ENCODE measurements at regions not wholly inside any gene's neighbourhood (a gene's known extent, or its start where the extent isn't known, plus 50 kb on each side); places are given as distances from the start of the nearest gene placed in this dataset.
"Not testable (repeated sequence)": the region's sequence is repeated elsewhere in the genome, so short reads cannot be mapped to it uniquely, and the experiment has no call there.

DNA sequence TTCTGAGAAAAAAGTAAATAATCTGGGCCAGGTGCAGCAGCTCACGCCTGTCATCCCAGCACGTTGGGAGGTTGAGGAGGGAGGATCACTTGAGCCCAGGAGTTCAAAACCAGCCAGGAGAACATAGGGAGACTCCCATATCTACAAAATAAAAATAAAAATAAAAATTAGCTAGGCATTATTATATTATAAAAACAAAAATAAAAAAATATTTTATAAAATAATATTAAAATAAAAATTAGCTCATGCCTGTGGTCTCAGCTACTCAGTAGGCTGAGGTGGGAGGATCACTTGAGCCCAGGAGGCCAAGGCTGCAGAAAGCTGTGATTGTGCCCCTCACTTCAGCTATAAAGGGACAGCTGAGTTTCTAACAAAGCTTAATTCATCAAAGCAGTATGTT is 362.9 kb downstream of the SMOC2 start:
- in situ Hi-C loops (cut with HindIII; ENCODE audit: low sequenced_read_pairs): no loop called here

DNA sequence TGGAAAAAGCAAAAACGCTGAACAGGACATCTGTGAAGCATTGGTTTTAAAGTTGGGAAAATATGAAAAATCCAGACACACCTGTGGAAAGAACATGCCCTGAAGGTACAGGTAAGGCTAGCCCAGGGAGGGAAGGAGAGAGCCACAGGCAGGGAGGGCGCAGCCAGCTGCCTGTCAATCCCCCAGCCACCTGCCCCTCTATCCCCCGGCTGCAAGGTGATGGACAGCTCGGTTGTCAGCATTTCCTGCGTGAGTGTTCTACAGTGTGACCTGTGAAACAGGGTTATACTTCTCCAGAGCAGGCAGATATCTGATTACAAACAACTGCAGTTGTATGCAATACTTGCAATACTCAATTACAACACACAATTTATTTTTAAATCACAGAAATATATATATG is 358.1 kb downstream of the SMOC2 start:
- in situ Hi-C loops (cut with HindIII; ENCODE audit: low sequenced_read_pairs): no loop called here

DNA sequence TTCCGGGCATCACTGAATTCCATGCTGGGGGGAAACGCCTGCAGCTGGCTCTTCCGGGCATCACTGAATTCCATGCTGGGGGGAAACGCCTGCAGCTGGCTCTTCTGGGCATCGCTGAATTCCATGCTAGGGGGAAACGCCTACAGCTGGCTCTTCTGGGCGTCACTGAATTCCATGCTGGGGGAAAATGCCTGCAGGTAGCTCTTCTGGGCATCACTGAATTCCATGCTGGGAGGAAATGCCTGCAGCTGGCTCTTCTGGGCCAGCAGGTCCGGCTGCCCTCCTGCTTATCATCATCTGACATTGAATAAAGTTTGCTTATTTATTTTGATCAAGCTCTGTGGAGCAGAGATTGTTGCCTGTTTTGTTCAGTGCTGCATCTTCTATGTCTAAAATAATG is 355.1 kb downstream of the SMOC2 start:
- in situ Hi-C loops (cut with HindIII; ENCODE audit: low sequenced_read_pairs): no loop called here

DNA sequence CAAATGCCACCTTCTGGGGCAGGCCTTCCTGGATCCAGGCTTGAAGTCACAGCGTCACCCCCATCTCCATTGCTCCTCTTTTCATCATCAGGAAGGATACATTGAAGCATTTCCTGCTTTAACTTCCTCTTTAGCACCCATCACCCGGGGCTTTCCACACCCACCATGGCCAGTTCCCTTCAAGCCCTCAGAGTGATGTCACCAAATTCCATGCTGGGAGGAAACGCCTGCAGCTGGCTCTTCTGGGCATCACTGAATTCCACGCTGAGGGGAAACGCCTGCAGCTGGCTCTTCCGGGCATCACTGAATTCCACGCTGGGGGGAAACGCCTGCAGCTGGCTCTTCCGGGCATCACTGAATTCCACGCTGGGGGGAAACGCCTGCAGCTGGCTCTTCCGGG is 354.6 kb downstream of the SMOC2 start:
- in situ Hi-C loops (cut with HindIII; ENCODE audit: low sequenced_read_pairs): not testable (repeated sequence)

DNA sequence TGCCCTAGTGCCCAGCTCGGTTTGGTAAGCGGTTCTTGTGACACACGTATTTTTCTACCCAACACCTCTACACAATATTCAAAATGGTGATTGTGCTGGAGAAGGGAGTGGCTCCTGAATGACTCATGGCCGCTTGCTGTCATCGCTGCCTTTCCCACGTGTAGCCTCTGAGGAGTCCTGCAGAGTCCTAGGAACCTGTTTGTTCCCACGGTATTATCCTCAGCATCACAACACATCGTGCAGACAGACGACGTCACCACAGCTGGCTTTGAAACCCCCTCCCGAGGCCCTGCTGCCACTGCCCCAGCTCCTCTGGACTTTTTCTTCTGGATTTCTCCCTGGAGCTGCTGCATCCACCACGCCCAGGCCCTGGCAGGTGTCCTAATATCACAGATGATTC is 353.5 kb downstream of the SMOC2 start:
- in situ Hi-C loops (cut with HindIII; ENCODE audit: low sequenced_read_pairs): no loop called here

DNA sequence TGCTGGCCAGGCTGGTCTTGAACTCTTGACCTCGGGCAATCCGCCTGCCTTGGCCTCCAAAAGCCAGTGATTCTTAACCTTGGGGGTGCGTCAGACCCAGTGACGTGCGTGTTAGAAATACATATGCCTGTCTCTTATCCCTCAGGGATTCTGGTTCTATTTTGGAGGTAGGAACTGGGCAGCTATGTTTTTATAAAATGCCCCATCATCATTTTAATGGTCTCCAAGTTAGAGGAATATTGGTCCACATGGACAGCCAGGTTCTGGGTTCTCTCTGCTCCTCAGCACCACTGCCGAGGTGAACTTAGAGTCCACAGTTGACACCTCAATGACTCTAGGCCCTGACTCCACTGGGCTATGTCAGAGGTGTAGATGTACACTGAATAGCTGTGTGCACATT is 352.7 kb downstream of the SMOC2 start:
- in situ Hi-C loops (cut with HindIII; ENCODE audit: low sequenced_read_pairs): no loop called here

DNA sequence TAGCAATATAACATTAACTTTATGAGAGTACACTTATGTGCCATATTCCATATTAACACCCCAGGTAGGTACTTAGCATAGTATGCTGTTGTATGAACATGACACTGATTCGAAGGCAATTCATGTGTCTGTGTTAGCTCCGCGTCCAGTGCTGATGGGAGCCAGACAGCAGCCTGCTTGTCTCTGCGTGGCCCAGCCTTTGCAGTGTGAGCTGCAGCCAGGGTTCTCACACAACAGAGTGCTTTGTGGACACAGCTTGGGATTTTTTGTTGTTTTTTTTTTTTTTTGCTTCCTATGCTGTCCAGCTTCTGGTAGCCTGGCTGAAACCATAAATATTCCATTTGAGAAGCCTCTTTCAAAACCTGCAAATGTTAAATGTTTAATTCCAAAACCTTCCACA is 350.9 kb downstream of the SMOC2 start:
- in situ Hi-C loops (cut with HindIII; ENCODE audit: low sequenced_read_pairs): no loop called here

DNA sequence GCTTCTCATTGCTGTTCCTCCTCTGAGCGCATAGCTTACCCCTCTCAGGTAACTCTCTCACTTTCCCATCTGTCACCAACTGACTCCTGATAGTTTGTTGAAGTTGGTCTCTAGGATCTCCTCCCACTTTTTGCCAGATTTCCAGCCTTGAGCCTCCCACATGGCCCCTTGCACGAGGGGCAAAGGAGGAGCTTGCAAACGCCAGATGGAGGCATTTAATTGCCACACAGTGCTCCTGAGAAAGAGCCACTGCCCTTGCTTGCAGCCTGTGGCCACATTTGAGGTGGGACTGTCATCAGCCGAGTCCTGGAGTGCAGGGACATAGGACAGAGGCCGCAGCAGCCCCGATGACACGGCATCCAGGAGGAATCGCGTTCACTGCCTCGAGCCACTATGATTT is 348.7 kb downstream of the SMOC2 start:
- in situ Hi-C loops (cut with HindIII; ENCODE audit: low sequenced_read_pairs): no loop called here

DNA sequence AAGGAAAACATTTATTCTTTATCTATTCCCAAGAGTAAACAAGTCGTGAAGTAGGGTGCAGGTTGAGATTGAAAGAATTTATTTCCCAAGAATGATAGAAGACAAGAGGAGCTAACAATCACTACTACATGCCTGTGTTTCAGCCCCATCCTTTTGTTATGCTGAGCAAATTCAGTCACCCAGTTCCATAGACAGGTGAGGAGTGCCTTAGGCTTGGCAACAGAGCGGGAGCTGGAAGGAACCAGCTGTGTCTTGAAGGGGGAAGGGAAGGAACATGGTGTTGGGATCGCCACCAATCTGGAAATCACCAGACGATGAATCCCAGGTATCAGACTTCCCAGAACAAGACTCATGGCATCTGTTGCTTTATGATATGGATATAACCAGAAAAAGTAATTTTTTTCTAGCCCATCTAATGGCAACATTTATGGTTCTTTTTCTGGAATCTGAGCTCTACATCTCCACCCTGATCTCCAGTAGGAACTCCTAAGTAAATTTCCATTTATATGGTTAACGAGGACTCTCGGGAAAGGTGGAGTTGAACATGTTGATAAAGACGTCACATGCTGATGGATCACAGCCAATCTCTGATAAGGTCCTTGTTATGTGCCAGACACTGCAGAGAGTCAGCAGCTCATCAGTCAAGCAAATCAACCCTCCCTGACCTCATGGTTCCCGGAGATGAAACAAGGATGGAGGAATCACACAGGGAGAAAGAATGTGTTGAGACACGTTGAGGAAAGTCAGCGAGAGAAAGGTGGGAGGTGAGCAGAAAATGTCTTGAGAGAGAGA is 344.9 kb downstream of the SMOC2 start:
- in situ Hi-C loops (cut with HindIII; ENCODE audit: low sequenced_read_pairs): no loop called here

DNA sequence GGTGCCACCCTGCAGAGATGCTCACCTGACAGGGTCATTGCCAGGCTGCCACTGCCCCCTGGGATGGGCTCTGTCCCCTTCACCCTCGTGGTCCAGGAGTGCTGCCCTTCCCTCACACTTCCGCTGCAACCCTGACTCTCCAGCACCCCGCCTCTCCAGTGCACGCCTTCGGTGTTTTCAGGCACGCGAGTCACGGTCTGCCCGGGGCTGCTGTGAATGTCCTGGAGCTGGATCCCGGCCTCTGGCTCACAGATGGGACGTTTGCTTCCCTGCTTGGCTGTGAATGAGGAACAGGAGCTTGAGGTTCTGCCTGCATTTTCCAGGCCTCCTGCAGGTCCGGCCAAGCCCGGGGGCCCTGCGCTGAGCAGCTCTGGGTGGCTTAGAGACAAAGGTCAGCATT is 343.4 kb downstream of the SMOC2 start:
- in situ Hi-C loops (cut with HindIII; ENCODE audit: low sequenced_read_pairs): no loop called here

DNA sequence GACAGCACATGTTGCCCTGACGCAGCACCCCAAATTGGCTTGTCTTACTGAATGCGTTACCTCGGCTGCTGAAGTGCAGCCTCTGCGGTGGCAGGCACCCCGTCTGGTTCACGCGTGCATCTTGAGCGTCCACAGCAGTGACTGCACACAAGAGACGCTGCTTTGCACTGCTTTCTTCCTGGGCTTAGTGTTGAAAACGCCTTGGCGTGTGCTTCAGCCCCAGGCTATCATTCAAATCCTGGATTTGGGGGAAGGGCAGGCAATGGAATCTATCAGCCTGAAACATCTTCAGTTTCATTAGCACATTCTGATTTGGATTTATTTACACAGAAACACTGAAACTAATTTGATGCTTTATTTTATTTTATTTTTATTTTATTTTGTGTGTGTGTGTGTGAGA is 342.7 kb downstream of the SMOC2 start:
- in situ Hi-C loops (cut with HindIII; ENCODE audit: low sequenced_read_pairs): no loop called here

DNA sequence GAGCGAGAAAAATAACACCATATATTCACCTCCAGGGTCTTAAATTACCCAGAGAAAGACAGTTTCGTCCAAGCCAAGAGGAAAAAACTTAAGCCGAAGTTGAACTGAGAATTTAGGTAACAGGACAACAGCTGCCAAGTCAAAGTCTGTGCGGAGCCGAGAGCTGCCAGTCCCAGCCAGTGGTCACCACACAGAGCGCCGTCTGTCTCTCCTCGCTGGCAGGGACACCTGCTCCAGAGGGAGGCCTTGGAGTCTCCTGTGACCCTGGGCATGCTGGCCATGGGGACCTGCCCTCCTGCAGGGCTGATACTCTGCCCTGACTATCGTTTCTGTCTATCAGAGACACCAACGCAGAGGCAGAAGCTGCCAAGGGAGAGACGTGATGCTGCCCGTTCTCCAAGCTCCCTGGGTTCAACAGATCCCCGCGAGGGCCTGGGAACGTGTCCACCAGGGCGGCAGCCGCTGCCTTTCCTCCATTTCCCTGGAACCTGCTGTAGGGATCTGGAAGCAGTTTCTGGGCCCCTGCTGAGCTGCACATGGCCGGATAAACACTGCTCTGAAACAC is 341.3 kb downstream of the SMOC2 start:
- in situ Hi-C loops (cut with HindIII; ENCODE audit: low sequenced_read_pairs): no loop called here

DNA sequence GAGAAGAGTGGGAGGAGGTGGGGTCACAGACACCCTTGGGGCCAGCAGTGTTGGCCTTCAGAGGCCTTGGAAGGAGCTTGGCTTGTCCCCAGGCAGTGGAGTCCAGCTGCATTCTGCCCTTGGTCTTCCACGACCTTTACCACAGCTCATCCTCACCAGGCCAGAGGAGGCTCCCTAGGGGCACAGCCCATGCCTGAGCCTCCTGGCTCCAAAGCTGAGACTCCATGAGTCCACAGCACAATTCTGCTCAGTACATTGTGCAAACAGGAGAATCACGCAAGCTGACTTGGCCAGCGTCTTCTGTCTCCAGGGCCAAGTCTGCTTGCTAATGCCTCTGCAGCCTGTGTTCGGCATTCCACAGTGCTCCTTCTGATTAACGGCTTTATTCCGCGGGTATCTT is 337.2 kb downstream of the SMOC2 start:
- in situ Hi-C loops (cut with HindIII; ENCODE audit: low sequenced_read_pairs): no loop called here

DNA sequence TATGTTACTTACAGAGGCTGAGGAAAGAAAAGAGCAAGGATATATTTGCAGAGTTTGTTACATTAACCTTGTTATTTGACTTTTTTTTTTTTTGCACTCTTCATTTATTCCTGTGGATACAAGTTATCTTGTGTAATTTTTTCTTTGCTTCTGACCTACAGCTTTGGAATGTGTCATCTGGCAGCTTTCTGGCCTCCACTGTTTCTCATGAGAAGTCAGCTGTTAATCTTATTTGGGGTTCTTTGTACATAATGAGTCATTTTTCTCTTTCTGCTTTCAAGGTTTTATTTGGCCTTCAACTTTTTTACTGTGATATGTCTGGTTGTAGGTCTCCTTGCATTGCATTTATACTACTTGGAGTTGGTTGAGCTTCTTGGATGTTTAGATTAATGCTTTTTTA is 333.4 kb downstream of the SMOC2 start:
- in situ Hi-C loops (cut with HindIII; ENCODE audit: low sequenced_read_pairs): no loop called here

DNA sequence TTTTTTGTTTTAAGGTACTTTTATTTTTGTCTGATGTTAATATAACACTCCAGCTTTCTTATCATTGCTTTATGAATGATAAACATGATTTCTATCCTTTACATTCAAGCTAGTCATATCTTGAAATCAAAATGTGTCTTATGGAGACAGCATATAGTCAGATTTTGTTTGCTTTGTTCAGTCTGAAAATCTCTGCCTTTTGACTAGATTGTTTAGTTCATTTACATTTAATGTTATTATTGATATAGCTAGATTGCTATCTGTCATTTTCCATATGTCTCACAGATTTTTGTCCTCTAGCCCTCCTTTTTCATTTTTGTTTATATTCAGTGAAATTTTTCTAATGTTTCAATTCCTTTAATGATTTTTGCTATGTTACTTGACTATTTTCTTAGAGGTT is 332.8 kb downstream of the SMOC2 start:
- in situ Hi-C loops (cut with HindIII; ENCODE audit: low sequenced_read_pairs): no loop called here

DNA sequence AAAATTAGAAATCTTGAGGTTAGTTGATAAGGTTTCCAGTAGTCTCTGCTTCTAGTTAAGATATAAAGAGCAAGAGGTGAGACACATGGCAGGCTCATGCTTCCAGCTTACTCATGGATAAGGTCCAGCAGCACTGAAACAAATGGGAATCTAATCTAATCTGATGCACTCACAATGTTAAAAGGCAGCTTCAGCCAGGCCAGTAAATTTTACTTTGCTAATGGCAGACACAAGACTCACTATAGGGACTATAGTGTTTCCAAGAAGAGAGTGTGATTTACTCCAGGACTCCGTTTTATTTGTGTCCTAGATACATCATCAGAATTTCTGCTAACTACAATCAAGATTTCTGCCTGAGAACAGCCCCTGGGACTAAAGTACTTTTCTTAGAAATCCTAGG is 324.8 kb downstream of the SMOC2 start:
- in situ Hi-C loops (cut with HindIII; ENCODE audit: low sequenced_read_pairs): no loop called here

DNA sequence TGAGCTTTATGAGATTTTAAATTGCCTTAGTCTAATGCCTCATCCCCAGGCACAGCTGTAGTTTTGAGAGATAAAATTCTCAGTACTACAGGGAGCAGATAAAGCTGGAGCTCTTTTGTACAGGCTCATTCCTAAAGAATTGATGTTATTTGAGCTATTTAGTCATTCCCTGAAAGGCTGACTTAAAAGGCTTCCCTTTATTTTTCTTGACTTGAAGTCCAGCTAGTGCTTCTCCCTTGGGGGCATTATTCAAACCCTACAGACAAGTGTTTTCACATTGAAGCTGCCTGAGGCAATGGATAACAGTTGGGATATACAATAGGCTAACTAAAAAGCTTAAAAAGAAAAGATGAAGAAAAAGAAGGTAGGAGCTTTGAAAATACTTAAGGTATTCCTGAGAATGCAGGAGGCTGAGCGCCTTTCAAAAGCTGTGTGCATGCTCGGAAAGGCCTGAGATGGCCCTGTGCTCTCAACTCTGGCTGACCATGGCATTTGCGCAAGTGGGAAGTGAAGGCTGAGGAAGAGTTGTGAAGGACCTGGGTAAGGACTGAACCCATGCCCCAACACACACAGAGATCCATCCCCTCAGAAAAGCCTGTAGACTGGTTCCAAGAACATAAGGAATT is 315.1 kb downstream of the SMOC2 start:
- in situ Hi-C loops (cut with HindIII; ENCODE audit: low sequenced_read_pairs): no loop called here

DNA sequence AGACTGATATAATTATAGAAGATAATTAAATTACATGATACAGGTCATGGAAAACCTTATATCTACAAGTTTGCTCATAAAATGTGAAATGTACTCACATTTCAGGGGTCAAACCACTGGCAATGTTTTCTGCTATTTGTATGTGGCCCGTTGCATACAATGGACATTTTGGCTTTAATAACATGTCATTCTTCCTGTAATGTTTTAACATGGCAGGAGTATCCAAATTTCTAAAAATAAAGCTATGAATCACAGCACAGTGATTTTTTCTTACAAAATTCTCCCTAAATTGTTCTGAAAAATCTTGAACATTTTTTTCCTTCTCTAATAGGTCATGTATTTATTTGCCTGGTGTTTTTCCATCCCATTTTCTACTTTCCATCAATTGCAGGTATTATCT is 305.7 kb downstream of the SMOC2 start:
- in situ Hi-C loops (cut with HindIII; ENCODE audit: low sequenced_read_pairs): no loop called here

DNA sequence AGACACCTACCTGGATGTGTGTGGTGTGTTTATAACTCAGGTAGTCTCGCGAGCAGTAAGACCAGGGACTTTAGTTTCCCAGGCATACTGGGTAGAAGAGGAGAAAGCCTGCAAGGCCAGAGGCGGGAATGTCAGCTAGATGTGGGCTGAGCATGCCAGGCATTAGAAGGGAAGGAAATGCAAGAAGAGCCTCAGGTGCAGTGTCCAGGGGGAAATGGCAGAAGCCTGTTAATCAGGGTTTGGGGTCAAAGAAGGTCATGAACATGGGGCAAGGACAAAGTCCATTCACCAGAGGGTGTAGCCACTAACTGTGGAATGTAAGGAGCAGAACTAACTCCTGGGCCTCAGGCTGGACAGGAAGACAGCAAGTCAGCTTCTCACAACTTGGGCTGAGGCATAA is 305.0 kb downstream of the SMOC2 start:
- in situ Hi-C loops (cut with HindIII; ENCODE audit: low sequenced_read_pairs): no loop called here

DNA sequence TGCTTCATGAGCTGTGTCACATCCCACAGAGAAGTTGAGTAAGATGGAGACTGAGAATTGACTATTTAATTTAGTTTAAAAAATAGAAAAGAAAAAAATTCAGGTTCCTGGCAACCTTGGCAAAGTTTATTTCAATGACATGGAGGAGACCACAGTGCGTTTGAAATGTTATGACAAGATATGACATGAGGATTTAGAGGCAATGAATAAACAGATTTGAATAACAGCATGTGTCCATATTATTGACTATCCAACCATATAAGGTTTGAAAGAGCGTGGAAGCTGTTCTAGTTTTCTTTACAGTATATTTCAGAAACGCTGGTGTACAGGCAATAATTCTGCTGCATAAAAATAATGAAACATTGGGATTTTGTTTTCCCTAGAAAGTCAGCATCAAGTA is 303.9 kb downstream of the SMOC2 start:
- in situ Hi-C loops (cut with HindIII; ENCODE audit: low sequenced_read_pairs): no loop called here

DNA sequence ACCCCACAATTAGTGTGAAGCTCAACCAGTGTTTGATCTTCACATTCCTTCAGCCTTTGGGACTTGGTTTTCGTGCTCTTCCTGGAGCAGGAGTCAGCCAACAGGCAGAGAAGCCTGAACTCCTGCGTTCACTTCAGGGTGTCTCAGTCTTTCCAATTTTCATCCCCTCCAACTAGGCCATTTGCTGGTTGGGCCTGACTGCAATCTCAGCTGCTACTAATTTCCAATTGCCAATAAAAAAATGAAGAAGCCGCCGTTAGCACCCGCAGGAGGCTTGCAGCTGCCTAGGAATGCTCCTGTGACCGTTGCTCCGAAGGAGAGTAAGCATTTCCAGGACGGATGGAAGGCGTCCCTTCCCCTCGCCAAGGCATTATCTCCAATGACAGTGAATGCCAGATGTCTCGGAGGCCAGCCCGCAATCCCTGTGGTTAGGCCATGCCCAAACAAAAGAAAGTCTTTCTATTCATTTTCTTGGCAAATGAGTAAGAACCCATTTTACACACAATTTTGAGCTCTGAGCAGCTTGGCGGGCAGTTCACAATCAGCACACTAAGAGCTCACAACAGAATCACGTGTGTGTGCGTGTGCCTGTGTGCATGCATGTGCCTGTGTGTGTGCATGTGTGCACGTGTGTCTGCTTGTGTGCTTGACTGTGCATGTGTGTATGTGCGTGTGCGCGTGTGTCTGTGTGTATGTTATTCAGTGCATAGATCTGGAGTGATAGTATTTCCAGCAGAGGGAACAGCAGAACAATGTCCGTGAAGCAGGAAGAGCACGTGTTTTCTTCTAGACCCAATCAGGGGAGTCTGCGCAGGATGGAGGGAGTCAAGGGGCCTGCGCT is 301.2 kb downstream of the SMOC2 start:
- in situ Hi-C loops (cut with HindIII; ENCODE audit: low sequenced_read_pairs): no loop called here

DNA sequence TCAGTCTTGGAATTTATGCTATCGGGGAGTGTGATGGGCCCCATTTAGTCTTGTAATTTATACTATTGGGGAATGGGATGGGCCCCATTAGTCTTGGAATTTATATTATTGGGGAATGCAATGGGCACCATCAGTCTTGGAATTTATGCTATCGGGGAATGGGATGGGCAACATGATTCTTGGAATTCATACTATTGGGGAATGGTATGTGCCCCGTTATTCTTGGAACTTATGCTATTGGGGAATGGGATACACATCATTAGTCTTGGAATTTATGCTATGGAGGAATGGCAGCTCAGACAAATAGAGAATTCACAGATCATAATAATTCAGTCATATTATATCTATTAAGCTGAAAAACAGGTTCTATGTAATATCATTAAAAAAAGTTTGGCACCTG is 300.3 kb downstream of the SMOC2 start:
- in situ Hi-C loops (cut with HindIII; ENCODE audit: low sequenced_read_pairs): no loop called here
